MM.1S (cell line): ENCODE measurements at regions not wholly inside any gene's neighbourhood (a gene's known extent, or its start where the extent isn't known, plus 50 kb on each side); places are given as distances from the start of the nearest gene placed in this dataset.

Source experiments
- CTCF ChIP-seq: fragments of 300-600 bp; sonication (generic); IDR thresholded peaks from 2 replicates; pipeline ENCODE4 v1.5.1; 2016; ENCODE audit warnings: antibody characterized with exemption, low read length, mixed read lengths
- EZH2 ChIP-seq: fragments of 300-600 bp; sonication (generic); optimal IDR thresholded peaks from 2 replicates; pipeline ENCODE3; 2017; ENCODE audit warnings: low read depth, mild to moderate bottlenecking, antibody characterized with exemption, low read length, mixed read lengths
- EZH2phosphoT487 ChIP-seq: fragments of 300-600 bp; sonication (generic); IDR thresholded peaks from 2 replicates; pipeline ENCODE4 v1.6.1; 2018; ENCODE audit warnings: antibody characterized with exemption, low read length

GRCh38 chr4:4792466-4792865 lies 67.0 kb upstream of the MSX1 start:
- no peak for TF ChIP-seq CTCF
- no peak for TF ChIP-seq EZH2
- no peak for TF ChIP-seq EZH2phosphoT487
